Common myeloid progenitor, CD34-positive (primary cell): ENCODE measurements at regions not wholly inside any gene's neighbourhood (a gene's known extent, or its start where the extent isn't known, plus 50 kb on each side); places are given as distances from the start of the nearest gene placed in this dataset.

Experiments used
- CTCF ChIA-PET: fragments of 350-600 bp; sonication (Branson Sonifier 250); formaldehyde crosslinking; loops from one replicate; lab custom pipeline; 2021; ENCODE audit warnings: antibody characterized with exemption; lab: Charles Lee
- POLR2A ChIA-PET: fragments of 350-600 bp; sonication (Branson Sonifier 250); formaldehyde crosslinking; loops from one replicate; lab custom pipeline; 2021; ENCODE audit warnings: antibody characterized with exemption; lab: Charles Lee
- DNase-seq, 3 donors: peaks; one replicate each; pipeline versions ENCODE4 v3.0.0 to v3.0.0-alpha.2; 2013
- H3K27ac ChIP-seq, 2 experiments: 1 replicate in 1 of 2; 2 replicates in 1 of 2; pipeline ENCODE4 v1.7.0; 2013; ENCODE audit warnings: inconsistent platforms in 2 of 2, low read length in 2 of 2, mild to moderate bottlenecking in 2 of 2, low read depth in 1 of 2, moderate library complexity in 1 of 2; ENCODE audit not compliant: severe bottlenecking in 2 of 2, insufficient read depth in 1 of 2, poor library complexity in 1 of 2
- H3K27me3 ChIP-seq, 5 experiments: replicated peaks in 2 of 5; 1 replicate in 3 of 5; 2 replicates in 2 of 5; pipeline versions ENCODE4 v1.6.1 to v1.7.0; 2013; ENCODE audit warnings: low read length in 4 of 5, mild to moderate bottlenecking in 2 of 5, moderate library complexity in 2 of 5, inconsistent platforms in 1 of 5; ENCODE audit not compliant: insufficient read depth in 5 of 5, control insufficient read depth in 4 of 5
- H3K36me3 ChIP-seq, 4 experiments: 1 replicate in 2 of 4; 2 replicates in 2 of 4; pipeline versions ENCODE4 v1.6.1 to v1.7.0; 2013; ENCODE audit warnings: low read length in 3 of 4, control low read depth in 1 of 4, mild to moderate bottlenecking in 1 of 4; ENCODE audit not compliant: control insufficient read depth in 4 of 4, insufficient read depth in 4 of 4
- H3K4me1 ChIP-seq, 4 experiments: 1 replicate in 3 of 4; 2 replicates in 1 of 4; pipeline versions ENCODE4 v1.6.1 to v1.7.1; 2013; ENCODE audit warnings: low read length in 3 of 4, mild to moderate bottlenecking in 3 of 4, control low read depth in 1 of 4, inconsistent platforms in 1 of 4, moderate library complexity in 1 of 4; ENCODE audit not compliant: control insufficient read depth in 4 of 4, insufficient read depth in 4 of 4; ENCODE audit errors: control extremely low read depth in 1 of 4
- H3K4me3 ChIP-seq, 7 experiments: 1 replicate in 4 of 7; 2 replicates in 3 of 7; pipeline versions ENCODE4 v1.5.1 to v1.7.0; 2013; ENCODE audit warnings: mild to moderate bottlenecking in 7 of 7, low read length in 6 of 7, moderate library complexity in 6 of 7, inconsistent platforms in 2 of 7, low read depth in 2 of 7, control low read depth in 1 of 7; ENCODE audit not compliant: insufficient read depth in 4 of 7, control insufficient read depth in 1 of 7; ENCODE audit errors: extremely low read depth in 1 of 7
- H3K9me3 ChIP-seq, 5 experiments: 1 replicate in 4 of 5; 2 replicates in 1 of 5; pipeline versions ENCODE4 v1.6.1 to v1.7.1; 2013; ENCODE audit warnings: low read length in 4 of 5, mild to moderate bottlenecking in 2 of 5, inconsistent platforms in 1 of 5, low read depth in 1 of 5, moderate library complexity in 1 of 5; ENCODE audit not compliant: control insufficient read depth in 4 of 5, insufficient read depth in 2 of 5; ENCODE audit errors: control extremely low read depth in 1 of 5
- WGBS: methylation state at CpG from one replicate; pipeline ENCODE4 v1.1.5; 2013; ENCODE audit not compliant: insufficient coverage; 5-methylcytosine and 5-hydroxymethylcytosine counted together

DNA sequence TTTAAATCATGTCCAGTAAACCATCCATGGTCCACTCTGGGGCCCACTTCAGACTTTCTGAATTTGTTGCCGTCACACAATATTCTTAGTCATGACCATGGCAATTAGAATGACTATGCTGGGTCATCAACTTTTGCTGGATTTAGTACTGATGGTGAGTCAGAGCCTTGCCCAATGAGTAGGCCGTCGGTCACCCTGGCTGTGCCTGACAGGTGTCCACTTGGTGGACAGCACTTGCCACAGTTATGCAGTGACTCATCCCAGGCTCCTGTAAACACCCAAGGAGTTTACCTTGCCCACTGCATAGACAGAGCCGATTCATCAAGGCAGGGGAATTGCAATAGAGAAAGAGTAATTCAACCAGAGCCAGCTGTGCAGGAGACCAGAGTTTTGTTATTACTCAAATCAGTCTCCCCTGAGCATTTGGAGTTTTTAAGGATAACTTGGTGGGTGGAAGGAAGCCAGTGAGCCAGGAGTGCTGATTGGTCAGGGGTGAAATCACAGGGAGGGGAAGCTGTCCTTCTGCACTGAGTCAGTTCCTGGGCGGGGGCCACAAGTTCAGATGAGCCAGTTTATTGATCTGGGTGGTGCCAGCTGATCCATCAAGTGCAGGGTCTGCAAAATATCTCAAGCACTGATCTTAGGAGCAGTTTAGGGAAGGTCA lies 333.8 kb downstream of the PTPRU start:
- no peak for DNase-seq
- CTCF ChIA-PET, result no interaction called here
- no peak overlapping the region for H3K27ac ChIP-seq

DNA sequence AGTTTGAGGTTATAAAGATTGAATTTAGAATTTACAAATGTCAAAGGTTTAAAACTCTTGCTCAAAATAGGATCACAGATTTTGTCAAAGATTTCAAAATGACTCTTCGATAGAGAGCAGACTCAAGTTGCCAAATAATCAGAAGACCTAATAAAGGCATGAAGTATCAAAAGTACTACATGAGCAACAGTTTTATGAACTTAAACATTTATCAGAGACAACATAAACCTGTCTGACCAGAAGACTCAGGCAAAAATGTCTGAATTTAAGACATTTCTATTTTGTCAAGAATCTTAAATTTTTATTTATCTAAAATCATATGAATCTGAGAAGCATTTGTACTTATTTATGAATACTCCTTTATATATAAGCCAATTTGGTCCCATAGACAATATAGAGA lies 330.9 kb downstream of the PTPRU start:
- ChIA-PET CTCF (no interaction called here), POLR2A (no interaction called here)
- DNase-seq, result no peak
- Histone ChIP-seq H3K9me3 (peaks cover 2 to 70% (median 34%) of the 10 kb centered on the region in 5 experiments), H3K27me3 (no peaks in the 10 kb centered on the region), H3K36me3 (no peaks in the 10 kb centered on the region), H3K4me3 (no peak overlapping the region), H3K4me1 (peaks cover 0 to 2% (median 0%) of the 10 kb centered on the region in 4 experiments), H3K27ac (no peak overlapping the region)
- WGBS, result 100% methylated on average over 1 of the region's 1 CpG

More for the DNA sequence above, 333.8 kb downstream of the PTPRU start:
- Histone ChIP-seq H3K4me1 (no peaks in the 10 kb centered on the region), H3K27me3 (no peaks in the 10 kb centered on the region), H3K36me3 (no peaks in the 10 kb centered on the region), H3K4me3 (no peak overlapping the region), H3K9me3 (peaks cover 0 to 41% (median 17%) of the 10 kb centered on the region in 5 experiments)
- POLR2A ChIA-PET, result no interaction called here
- 90% methylated on average over 5 of the region's 5 CpGs for WGBS

- H3K27me3 ChIP-seq, result no peaks in the 10 kb centered on the region
- H3K36me3 ChIP-seq, result no peaks in the 10 kb centered on the region
- peaks cover 2 to 84% (median 36%) of the 10 kb centered on the region in 5 experiments for H3K9me3 ChIP-seq
- H3K27ac ChIP-seq, result no peak overlapping the region
- no peak overlapping the region for H3K4me3 ChIP-seq
- no peak for DNase-seq
- ChIA-PET CTCF (no interaction called here), POLR2A (no interaction called here)
- WGBS, result no CpG with 5 or more reads among the region's 1 CpG
- H3K4me1 ChIP-seq, result peaks cover 0 to 2% (median 0%) of the 10 kb centered on the region in 4 experiments
These were observed 329.2 kb downstream of the PTPRU start for GRCh38 chr1:29565490-29565889.

DNA sequence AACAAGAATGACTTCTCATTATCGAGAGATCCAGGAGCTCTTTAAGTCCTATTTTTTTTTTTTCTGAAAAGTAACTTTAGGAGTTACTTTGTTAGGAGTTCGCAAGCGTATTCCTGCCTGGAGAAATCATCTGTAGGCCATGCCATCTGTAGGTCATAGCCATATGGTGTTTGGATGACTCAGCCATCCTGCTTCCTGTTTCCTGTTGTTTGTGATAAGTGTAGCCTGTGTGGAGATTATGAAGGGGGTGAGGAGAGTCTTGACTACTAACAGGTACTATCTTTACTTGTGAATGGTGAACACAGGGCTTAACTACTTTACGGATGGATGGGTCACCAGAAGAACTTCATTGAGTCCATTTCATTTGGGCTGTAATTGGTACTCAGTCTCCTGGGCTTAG lies 327.2 kb downstream of the PTPRU start:
- ChIA-PET CTCF (interaction anchor here (0.6 kb wide), 1 partner anchor 70 kb away, joined by 4 read pairs; no protein-coding TSS in a partner anchor), POLR2A (no interaction called here)
- WGBS, result 100% methylated on average over 2 of the region's 4 CpGs
- Histone ChIP-seq H3K27me3 (no peaks in the 10 kb centered on the region), H3K4me3 (no peak overlapping the region), H3K27ac (no peak overlapping the region), H3K9me3 (peaks cover 2 to 73% (median 36%) of the 10 kb centered on the region in 5 experiments), H3K4me1 (peaks cover 0 to 2% (median 0%) of the 10 kb centered on the region in 4 experiments), H3K36me3 (no peaks in the 10 kb centered on the region)
- peak in 2 of 3 donors; percentile 30 to 32 for DNase-seq

DNA sequence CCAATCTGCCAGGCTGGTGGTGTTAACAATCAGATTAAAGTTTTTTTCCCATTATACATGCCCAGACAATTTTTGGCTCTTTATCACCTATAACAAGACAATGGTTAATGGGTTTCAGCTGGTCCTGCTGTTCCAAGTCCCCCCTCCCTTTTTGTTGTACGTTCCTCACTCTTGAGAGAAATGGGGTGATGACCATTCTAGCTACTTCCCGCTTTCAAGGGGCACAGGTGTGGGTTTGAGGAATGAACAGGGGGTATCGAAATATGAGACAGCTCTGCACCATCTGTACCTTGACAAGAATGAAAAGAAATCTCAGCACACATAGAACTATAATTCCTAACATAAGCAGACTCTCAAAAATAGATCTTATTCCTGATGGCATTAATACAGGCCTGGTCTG lies 326.8 kb downstream of the PTPRU start:
- no CpG with 5 or more reads among the region's 3 CpGs for WGBS
- DNase-seq, result peak in 2 of 3 donors; percentile 21 to 24
- no peaks in the 10 kb centered on the region for H3K27me3 ChIP-seq
- H3K4me1 ChIP-seq, result peaks cover 0 to 2% (median 0%) of the 10 kb centered on the region in 4 experiments
- H3K36me3 ChIP-seq, result no peaks in the 10 kb centered on the region
- CTCF ChIA-PET, result interaction anchor here (0.6 kb wide), 1 partner anchor 70 kb away, joined by 4 read pairs; no protein-coding TSS in a partner anchor
- no peak overlapping the region for H3K4me3 ChIP-seq
- POLR2A ChIA-PET, result no interaction called here
- H3K9me3 ChIP-seq, result peaks cover 2 to 68% (median 35%) of the 10 kb centered on the region in 5 experiments
- no peak overlapping the region for H3K27ac ChIP-seq

- H3K4me1 ChIP-seq, result peaks cover 0 to 19% (median 12%) of the 10 kb centered on the region in 4 experiments
- no peak for DNase-seq
- no peak overlapping the region for H3K4me3 ChIP-seq
- ChIA-PET POLR2A (no interaction called here), CTCF (no interaction called here)
- WGBS, result 96% methylated on average over 3 of the region's 3 CpGs
- H3K36me3 ChIP-seq, result no peaks in the 10 kb centered on the region
- H3K27ac ChIP-seq, result no peak overlapping the region
- no peaks in the 10 kb centered on the region for H3K27me3 ChIP-seq
- peaks cover 0 to 32% (median 12%) of the 10 kb centered on the region in 5 experiments for H3K9me3 ChIP-seq
These were observed 322.7 kb downstream of the PTPRU start for GRCh38 chr1:29559056-29559455.
